H9 (cell line): ENCODE measurements at regions not wholly inside any gene's neighbourhood (a gene's known extent, or its start where the extent isn't known, plus 50 kb on each side); places are given as distances from the start of the nearest gene placed in this dataset.
"Not testable (repeated sequence)": the region's sequence is repeated elsewhere in the genome, so short reads cannot be mapped to it uniquely, and the experiment has no call there.

Source experiments
- DNase-seq: peaks from one replicate; pipeline ENCODE4 v3.0.0-alpha.2; 2017
- H2AFZ ChIP-seq: one replicate; pipeline ENCODE4 v1.6.1; 2013; ENCODE audit warnings: mild to moderate bottlenecking, low read length, control low read depth, moderate library complexity
- H2AK5ac ChIP-seq: 2 replicates; pipeline ENCODE4 v1.6.1; 2013; ENCODE audit warnings: low read length, control low read depth, mixed read lengths; ENCODE audit not compliant: insufficient read length
- H2BK120ac ChIP-seq: one replicate; pipeline ENCODE4 v1.6.1; 2013; ENCODE audit warnings: low read depth, mild to moderate bottlenecking, low read length, control low read depth, inconsistent platforms; ENCODE audit not compliant: poor library complexity, severe bottlenecking
- H2BK12ac ChIP-seq: 2 replicates; pipeline ENCODE4 v1.6.1; 2013; ENCODE audit warnings: low read length, control low read depth, mixed read lengths, low read depth; ENCODE audit not compliant: insufficient read length
- H2BK15ac ChIP-seq: 2 replicates; pipeline ENCODE4 v1.6.1; 2013; ENCODE audit warnings: low read depth, low read length, control low read depth
- H2BK20ac ChIP-seq: one replicate; pipeline ENCODE4 v1.6.1; 2013; ENCODE audit warnings: low read depth, mild to moderate bottlenecking, low read length, control low read depth, inconsistent platforms; ENCODE audit not compliant: poor library complexity, severe bottlenecking
- H2BK5ac ChIP-seq: 2 replicates; pipeline ENCODE4 v1.6.1; 2013; ENCODE audit warnings: low read length, control low read depth, mixed read lengths; ENCODE audit not compliant: insufficient read length
- H3K14ac ChIP-seq: 2 replicates; pipeline ENCODE4 v1.6.1; 2013; ENCODE audit warnings: low read length, control low read depth; ENCODE audit not compliant: insufficient read depth
- H3K18ac ChIP-seq: 2 replicates; pipeline ENCODE4 v1.6.1; 2013; ENCODE audit warnings: low read depth, mild to moderate bottlenecking, mixed read lengths, low read length, control low read depth; ENCODE audit not compliant: insufficient read length
- H3K23ac ChIP-seq: 2 replicates; pipeline ENCODE4 v1.6.1; 2013; ENCODE audit warnings: low read length, control low read depth, mixed read lengths, low read depth; ENCODE audit not compliant: insufficient read length
- H3K23me2 ChIP-seq: 2 replicates; pipeline ENCODE4 v1.6.1; 2013; ENCODE audit warnings: low read depth, mild to moderate bottlenecking, mixed read lengths, low read length, control low read depth; ENCODE audit not compliant: insufficient read length, poor library complexity, severe bottlenecking
- H3K27ac ChIP-seq: 2 replicates; pipeline ENCODE4 v1.5.1; 2013; ENCODE audit warnings: low read length, control low read depth, mixed read lengths, low read depth; ENCODE audit not compliant: insufficient read length
- H3K27me3 ChIP-seq: 2 replicates; pipeline ENCODE4 v1.6.1; 2013; ENCODE audit warnings: low read length, control low read depth, inconsistent platforms; ENCODE audit not compliant: insufficient read depth
- H3K4ac ChIP-seq: 2 replicates; pipeline ENCODE4 v1.6.1; 2013; ENCODE audit warnings: low read depth, mild to moderate bottlenecking, control low read depth, inconsistent platforms, low read length, moderate library complexity
- H3K4me1 ChIP-seq: 2 replicates; pipeline ENCODE4 v1.6.1; 2013; ENCODE audit warnings: low read length, control low read depth, inconsistent platforms; ENCODE audit not compliant: insufficient read depth
- H3K4me2 ChIP-seq: 2 replicates; pipeline ENCODE4 v1.6.1; 2013; ENCODE audit warnings: low read length, control low read depth, mixed read lengths; ENCODE audit not compliant: insufficient read length, insufficient read depth
- H3K56ac ChIP-seq: 2 replicates; pipeline ENCODE4 v1.6.1; 2013; ENCODE audit warnings: low read depth, mild to moderate bottlenecking, mixed read lengths, low read length, control low read depth; ENCODE audit not compliant: insufficient read length
- H3K79me1 ChIP-seq: 2 replicates; pipeline ENCODE4 v1.6.1; 2013; ENCODE audit warnings: low read depth, mild to moderate bottlenecking, moderate library complexity, low read length, control low read depth, inconsistent platforms; ENCODE audit not compliant: insufficient read depth, poor library complexity, severe bottlenecking
- H3K79me2 ChIP-seq: 2 replicates; pipeline ENCODE4 v1.6.1; 2013; ENCODE audit warnings: low read length, control low read depth, inconsistent platforms; ENCODE audit not compliant: insufficient read depth
- H3K9ac ChIP-seq: 2 replicates; pipeline ENCODE4 v1.6.1; 2013; ENCODE audit warnings: low read length, control low read depth, mixed read lengths; ENCODE audit not compliant: insufficient read length; ENCODE audit errors: extremely low read depth
- H3K9me3 ChIP-seq: one replicate; pipeline ENCODE4 v1.6.1; 2013; ENCODE audit warnings: low read depth, low read length, inconsistent platforms; ENCODE audit not compliant: control insufficient read depth
- H3T11ph ChIP-seq: one replicate; pipeline ENCODE4 v1.6.1; 2013; ENCODE audit warnings: mild to moderate bottlenecking, low read length, control low read depth, inconsistent platforms
- H4K20me1 ChIP-seq: one replicate; pipeline ENCODE4 v1.6.1; 2013; ENCODE audit not compliant: control insufficient read depth, insufficient read length, insufficient read depth
- H4K5ac ChIP-seq: 2 replicates; pipeline ENCODE4 v1.6.1; 2013; ENCODE audit warnings: low read depth, mild to moderate bottlenecking, mixed read lengths, low read length, control low read depth; ENCODE audit not compliant: insufficient read length
- H4K8ac ChIP-seq: replicated peaks from 2 replicates; pipeline ENCODE4 v1.6.1; 2013; ENCODE audit warnings: low read length, control low read depth, mixed read lengths, low read depth; ENCODE audit not compliant: insufficient read length
- H4K91ac ChIP-seq: 2 replicates; pipeline ENCODE4 v1.6.1; 2013; ENCODE audit warnings: low read depth, mild to moderate bottlenecking, moderate library complexity, mixed read lengths, low read length, control low read depth; ENCODE audit not compliant: insufficient read length
- H3K27ac Mint-ChIP-seq, 3 experiments: 2 replicates in 2 of 3; 3 replicates in 1 of 3; pipeline ENCODE4 v1.8.0; 2020 to 2021; ENCODE audit warnings: mixed read lengths in 3 of 3, mild to moderate bottlenecking in 1 of 3, moderate library complexity in 1 of 3
- H3K27me3 Mint-ChIP-seq: 2 replicates; pipeline ENCODE4 v1.8.0; 2021; ENCODE audit warnings: low read depth, mild to moderate bottlenecking, moderate library complexity, mixed read lengths
- H3K36me3 Mint-ChIP-seq, 3 experiments: 2 replicates in 2 of 3; 3 replicates in 1 of 3; pipeline ENCODE4 v1.8.0; 2020 to 2021; ENCODE audit warnings: low read depth in 3 of 3, mixed read lengths in 3 of 3; ENCODE audit not compliant: insufficient read depth in 1 of 3
- H3K4me1 Mint-ChIP-seq, 2 experiments: 2 replicates each; pipeline ENCODE4 v1.8.0; 2020; ENCODE audit warnings: mixed read lengths in 2 of 2
- H3K4me3 Mint-ChIP-seq, 2 experiments: 2 replicates in 1 of 2; 3 replicates in 1 of 2; pipeline ENCODE4 v1.8.0; 2020 to 2021; ENCODE audit warnings: mild to moderate bottlenecking in 2 of 2, mixed read lengths in 2 of 2, moderate library complexity in 1 of 2
- H3K9me3 Mint-ChIP-seq, 2 experiments: 2 replicates in 1 of 2; 3 replicates in 1 of 2; pipeline ENCODE4 v1.8.0; 2020; ENCODE audit warnings: mild to moderate bottlenecking in 2 of 2, mixed read lengths in 2 of 2, moderate library complexity in 1 of 2
- CTCF ChIP-seq: fragments of 200-600 bp; sonication (generic); conservative IDR thresholded peaks from 3 replicates; pipeline ENCODE4 v1.8.0; 2021; ENCODE audit warnings: antibody characterized with exemption, mild to moderate bottlenecking
- WGBS: extraction: QIAGEN DNeasy Blood & Tissue Kit; methylation state at CpG from one replicate; pipeline ENCODE4 v1.1.7; 2013; ENCODE audit warnings: missing lambda C conversion rate, low lambda C conversion rate, mixed read lengths; ENCODE audit not compliant: insufficient read length; ENCODE audit errors: extremely low coverage; 5-methylcytosine and 5-hydroxymethylcytosine counted together

- Mint-ChIP-seq H3K27ac (no peak overlapping the region), H3K9me3 (peaks cover 18 to 27% of the 10 kb centered on the region in 2 experiments), H3K27me3 (no peaks in the 10 kb centered on the region), H3K4me1 (peaks cover under 1 to 3% of the 10 kb centered on the region in 2 experiments; a peak in 1 of 4 replicates), H3K36me3 (peaks cover 2 to 25% (median 10%) of the 10 kb centered on the region in 3 experiments; a peak in 6 of 7 replicates), H3K4me3 (no peak overlapping the region)
- no peak overlapping the region for H3K14ac ChIP-seq
- no peak overlapping the region for H2BK120ac ChIP-seq
- no CpG with 5 or more reads among the region's 3 CpGs for WGBS
- H3K4me1 ChIP-seq: no peaks in the 10 kb centered on the region
- H3K23ac ChIP-seq: no peak overlapping the region
- DNase-seq: no peak
- H3K23me2 ChIP-seq: no peaks in the 10 kb centered on the region
- H4K5ac ChIP-seq: no peak overlapping the region
- H3K79me1 ChIP-seq: no peaks in the 10 kb centered on the region
- no peak overlapping the region for H3K4me2 ChIP-seq
- no peak overlapping the region for H2BK20ac ChIP-seq
- no peak overlapping the region for H2AFZ ChIP-seq
- no peak overlapping the region for H2BK15ac ChIP-seq
- H4K91ac ChIP-seq: no peak overlapping the region
- H3K79me2 ChIP-seq: no peaks in the 10 kb centered on the region
- H3K56ac ChIP-seq: no peak overlapping the region
- H3K9ac ChIP-seq: no peak overlapping the region
- no peak overlapping the region for H2BK12ac ChIP-seq
- no peaks in the 10 kb centered on the region for H4K20me1 ChIP-seq
- H3K9me3 ChIP-seq: peaks cover 8% of the 10 kb centered on the region
- H3T11ph ChIP-seq: no peak overlapping the region
- H2BK5ac ChIP-seq: no peak overlapping the region
- H2AK5ac ChIP-seq: no peak overlapping the region
- H3K27me3 ChIP-seq: no peaks in the 10 kb centered on the region
- no peak overlapping the region for H4K8ac ChIP-seq
- H3K4ac ChIP-seq: no peak overlapping the region
- H3K18ac ChIP-seq: no peak overlapping the region
- H3K27ac ChIP-seq: no peak overlapping the region
- no peak for TF ChIP-seq CTCF
These were observed 218.0 kb downstream of the FGFR2 start for GRCh38 chr10:121380211-121380610.

- not testable (repeated sequence) for H2BK12ac ChIP-seq, H3K4me2 ChIP-seq, H3T11ph ChIP-seq, H3K79me1 ChIP-seq, H3K9me3 ChIP-seq, H3K27me3 Mint-ChIP-seq, H3K27ac ChIP-seq, H3K27me3 ChIP-seq, DNase-seq, H3K4me3 Mint-ChIP-seq, H2BK120ac ChIP-seq, H3K4me1 ChIP-seq, H4K5ac ChIP-seq, H3K23me2 ChIP-seq, H3K4me1 Mint-ChIP-seq, H3K14ac ChIP-seq, H2BK5ac ChIP-seq, H4K91ac ChIP-seq, H2BK20ac ChIP-seq, H4K8ac ChIP-seq, H2BK15ac ChIP-seq, H3K79me2 ChIP-seq, H3K56ac ChIP-seq, H3K9ac ChIP-seq, H2AFZ ChIP-seq, H2AK5ac ChIP-seq, H3K18ac ChIP-seq, H4K20me1 ChIP-seq, H3K27ac Mint-ChIP-seq, H3K4ac ChIP-seq, H3K23ac ChIP-seq
- Mint-ChIP-seq H3K9me3 (peaks cover 18 to 30% of the 10 kb centered on the region in 2 experiments), H3K36me3 (peaks cover 2 to 30% (median 10%) of the 10 kb centered on the region in 3 experiments; a peak in 6 of 7 replicates)
- WGBS: no CpG with 5 or more reads among the region's 33 CpGs
These were observed 216.2 kb downstream of the FGFR2 start for GRCh38 chr10:121382029-121382520.
